Heart right ventricle (tissue), 16 donors: ENCODE measurements at regions not wholly inside any gene's neighbourhood (a gene's known extent, or its start where the extent isn't known, plus 50 kb on each side); places are given as distances from the start of the nearest gene placed in this dataset.

Source experiments
- ATAC-seq, 8 donors: fragments of 200-7000 bp; cut with Tn5 transposase; one replicate each; pipeline ENCODE4 v1.9.1; 2020; ENCODE audit warnings: mild to moderate bottlenecking in 8 of 8, moderate library complexity in 8 of 8, moderate number of reproducible peaks in 1 of 8
- DNase-seq, 2 donors: peaks; one replicate each; pipeline ENCODE4 v3.0.0-alpha.2; 2020
- H3K27ac ChIP-seq, 10 donors: fragments of 200-600 bp; sonication (generic) in 2 of 10; one replicate each; pipeline versions ENCODE4 v1.5.0 to v1.8.0; 2020 to 2022; ENCODE audit warnings: mild to moderate bottlenecking in 3 of 10
- H3K27me3 ChIP-seq, 7 donors: fragments of 200-600 bp; one replicate each; pipeline ENCODE4 v1.8.0; 2021 to 2022; ENCODE audit warnings: mild to moderate bottlenecking in 2 of 7
- H3K36me3 ChIP-seq, 9 donors: fragments of 200-600 bp; sonication (generic) in 1 of 9; one replicate each; pipeline versions ENCODE4 v1.5.0 to v1.8.0; 2020 to 2022; ENCODE audit warnings: mild to moderate bottlenecking in 2 of 9
- H3K4me1 ChIP-seq, 9 donors: fragments of 200-600 bp; sonication (generic) in 1 of 9; one replicate each; pipeline versions ENCODE4 v1.5.0 to v1.8.0; 2020 to 2022; ENCODE audit warnings: mild to moderate bottlenecking in 4 of 9
- H3K4me3 ChIP-seq, 10 donors: fragments of 200-600 bp; sonication (generic) in 2 of 10; one replicate each; pipeline versions ENCODE4 v1.5.0 to v1.8.0; 2020 to 2022; ENCODE audit warnings: mild to moderate bottlenecking in 7 of 10, moderate library complexity in 2 of 10
- H3K9me3 ChIP-seq, 11 donors: fragments of 200-600 bp in 10 of 11; sonication (generic) in 2 of 11; one replicate each; pipeline versions ENCODE4 v1.5.0 to v1.8.0; 2013 to 2022; ENCODE audit warnings: mild to moderate bottlenecking in 2 of 11, control low read depth in 1 of 11, moderate library complexity in 1 of 11
- CTCF ChIP-seq, 9 donors: fragments of 200-600 bp; sonication (generic) in 2 of 9; IDR thresholded peaks; one replicate each; pipeline versions ENCODE4 v1.5.0 to v1.8.0; 2021 to 2022; ENCODE audit warnings: antibody characterized with exemption in 9 of 9, mild to moderate bottlenecking in 5 of 9, moderate library complexity in 1 of 9
- WGBS, 2 donors: extraction: QIAGEN DNeasy Blood & Tissue Kit; methylation state at CpG; one replicate each; pipeline ENCODE4 v1.1.7; 2013; ENCODE audit warnings: inconsistent platforms in 1 of 2; 5-methylcytosine and 5-hydroxymethylcytosine counted together
- intact Hi-C, 10 donors: fragments of 100-400 bp; cut with DNase I; formaldehyde crosslinking; loops; one replicate each; pipeline versions ENCODE4 v1.11.1 to v1.14.2; 2022
- donor health status: Arrhythmogenic right ventricular cardiomyopathy.
- donor health status: ischemic (EF 13 %, LVEDD 7.1; RV severe dilation, severe dysfunction).
- donor health status: healthy with polysubstance abuse.
- donor health status: DM: no; HTN: yes; CAD: no.
- donor health status: DM: no; HTN: no; CAD: no.
- donor health status: ischemic (EF 25% LVEDD 6.9; RV normal size, moderate dysfunction).
- donor health status: ischemic (EF 25% LVEDD 5.7; RV mildly dilated, moderate dysfunction).
- donor health status: healthy.
- donor health status: DM: yes; HTN: yes; CAD: no.
- donor health status: Ischemic cardiomyopathy.
- donor health status: ischemic (EF 35%, LVEDD 5.7; RV mildly dilated, moderate dysfunction).
- donor health status: nonischemic (EF 11% LVEDD 7.7; RV severe dilation, severe dysfunction).
- donor health status: DM: yes; HTN: yes; CAD: no.
- donor health status: PGD.
- donor health status: ischemic (EF 29% LVEDD 5.4; RV normal size, mild dysfunction).
- donor health status: nonischemic (EF 23%, LVEDD 6.1; RV moderate dilation, normal function).

DNA sequence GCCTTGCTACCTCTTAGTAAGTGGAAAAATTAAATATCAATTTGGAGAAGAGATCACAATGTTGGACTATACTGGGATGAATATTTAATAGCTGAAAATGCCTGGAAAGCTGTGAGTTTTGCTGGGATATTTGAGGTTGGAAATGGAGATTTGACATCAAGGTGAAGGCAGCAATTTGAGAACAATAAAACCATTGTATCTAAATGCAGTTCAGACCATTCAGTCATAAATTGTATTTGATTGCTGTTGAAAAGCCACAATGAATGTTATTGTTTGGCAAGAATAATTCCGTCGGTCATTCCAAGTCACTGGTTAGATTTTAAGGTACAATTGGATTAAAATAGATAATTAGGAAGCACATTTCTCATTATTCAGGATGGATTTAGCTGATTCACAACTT is 325.6 kb downstream of the HRH4 start:
- no peaks in the 10 kb centered on the region for H3K27me3 ChIP-seq
- DNase-seq = no peak
- no peak overlapping the region for H3K4me3 ChIP-seq
- H3K4me1 ChIP-seq = no peaks in the 10 kb centered on the region
- H3K27ac ChIP-seq = no peak overlapping the region
- 75 to 76% methylated on average over 2 of the region's 2 CpGs for WGBS, 2 donors
- ATAC-seq = no peak
- H3K36me3 ChIP-seq = no peaks in the 10 kb centered on the region
- TF ChIP-seq CTCF (IDR thresholded peaks at IDR 0.05) = no peak
- H3K9me3 ChIP-seq = peaks cover 0 to 14% (median 0%) of the 10 kb centered on the region in 11 donors
- intact Hi-C loops = no loop called here

GRCh38 chr18:24790347-24790746 is 329.9 kb downstream of the HRH4 start:
- TF ChIP-seq CTCF (IDR thresholded peaks at IDR 0.05) = no peak
- WGBS, 2 donors = 71 to 75% methylated on average over 4 of the region's 4 CpGs
- H3K4me1 ChIP-seq = no peaks in the 10 kb centered on the region
- ATAC-seq (no peak), DNase-seq (no peak)
- H3K27me3 ChIP-seq = no peaks in the 10 kb centered on the region
- H3K36me3 ChIP-seq = no peaks in the 10 kb centered on the region
- no peak overlapping the region for H3K4me3 ChIP-seq
- H3K9me3 ChIP-seq = peaks cover 0 to 14% (median 0%) of the 10 kb centered on the region in 11 donors
- H3K27ac ChIP-seq = no peak overlapping the region
- intact Hi-C loops = no loop called here

- no peaks in the 10 kb centered on the region for H3K27me3 ChIP-seq
- 25 to 32% methylated on average over 7 of the region's 7 CpGs for WGBS, 2 donors
- no peaks in the 10 kb centered on the region for H3K36me3 ChIP-seq
- ATAC-seq (no peak), DNase-seq (no peak)
- no peaks in the 10 kb centered on the region for H3K4me1 ChIP-seq
- peaks cover 0 to 14% (median 0%) of the 10 kb centered on the region in 11 donors for H3K9me3 ChIP-seq
- intact Hi-C loops = no loop called here
- no peak overlapping the region for H3K4me3 ChIP-seq
- no peak for TF ChIP-seq CTCF (IDR thresholded peaks at IDR 0.05)
- H3K27ac ChIP-seq = no peak overlapping the region
Observed at GRCh38 chr18:24791751-24792545, 331.5 kb downstream of the HRH4 start.

- no peaks in the 10 kb centered on the region for H3K27me3 ChIP-seq
- H3K9me3 ChIP-seq = peaks cover 0 to 8% (median 0%) of the 10 kb centered on the region in 11 donors
- ATAC-seq = no peak
- no peaks in the 10 kb centered on the region for H3K4me1 ChIP-seq
- H3K27ac ChIP-seq = no peak overlapping the region
- intact Hi-C loops = no loop called here
- DNase-seq = no peak
- H3K4me3 ChIP-seq = no peak overlapping the region
- no peaks in the 10 kb centered on the region for H3K36me3 ChIP-seq
- WGBS, 2 donors = 96% methylated on average over 4 of the region's 4 CpGs
- TF ChIP-seq CTCF (IDR thresholded peaks at IDR 0.05) = no peak
Observed at GRCh38 chr18:24793742-24794141, 333.3 kb downstream of the HRH4 start.
